H9 (cell line): ENCODE measurements at regions not wholly inside any gene's neighbourhood (a gene's known extent, or its start where the extent isn't known, plus 50 kb on each side); places are given as distances from the start of the nearest gene placed in this dataset.
"Not testable (repeated sequence)": the region's sequence is repeated elsewhere in the genome, so short reads cannot be mapped to it uniquely, and the experiment has no call there.

Experiments used
- DNase-seq: peaks from one replicate; pipeline ENCODE4 v3.0.0-alpha.2; 2017
- H2AFZ ChIP-seq: one replicate; pipeline ENCODE4 v1.6.1; 2013; ENCODE audit warnings: mild to moderate bottlenecking, low read length, control low read depth, moderate library complexity
- H2AK5ac ChIP-seq: 2 replicates; pipeline ENCODE4 v1.6.1; 2013; ENCODE audit warnings: low read length, control low read depth, mixed read lengths; ENCODE audit not compliant: insufficient read length
- H2BK120ac ChIP-seq: one replicate; pipeline ENCODE4 v1.6.1; 2013; ENCODE audit warnings: low read depth, mild to moderate bottlenecking, low read length, control low read depth, inconsistent platforms; ENCODE audit not compliant: poor library complexity, severe bottlenecking
- H2BK12ac ChIP-seq: 2 replicates; pipeline ENCODE4 v1.6.1; 2013; ENCODE audit warnings: low read length, control low read depth, mixed read lengths, low read depth; ENCODE audit not compliant: insufficient read length
- H2BK15ac ChIP-seq: 2 replicates; pipeline ENCODE4 v1.6.1; 2013; ENCODE audit warnings: low read depth, low read length, control low read depth
- H2BK20ac ChIP-seq: one replicate; pipeline ENCODE4 v1.6.1; 2013; ENCODE audit warnings: low read depth, mild to moderate bottlenecking, low read length, control low read depth, inconsistent platforms; ENCODE audit not compliant: poor library complexity, severe bottlenecking
- H2BK5ac ChIP-seq: 2 replicates; pipeline ENCODE4 v1.6.1; 2013; ENCODE audit warnings: low read length, control low read depth, mixed read lengths; ENCODE audit not compliant: insufficient read length
- H3K14ac ChIP-seq: 2 replicates; pipeline ENCODE4 v1.6.1; 2013; ENCODE audit warnings: low read length, control low read depth; ENCODE audit not compliant: insufficient read depth
- H3K18ac ChIP-seq: 2 replicates; pipeline ENCODE4 v1.6.1; 2013; ENCODE audit warnings: low read depth, mild to moderate bottlenecking, mixed read lengths, low read length, control low read depth; ENCODE audit not compliant: insufficient read length
- H3K23ac ChIP-seq: 2 replicates; pipeline ENCODE4 v1.6.1; 2013; ENCODE audit warnings: low read length, control low read depth, mixed read lengths, low read depth; ENCODE audit not compliant: insufficient read length
- H3K23me2 ChIP-seq: 2 replicates; pipeline ENCODE4 v1.6.1; 2013; ENCODE audit warnings: low read depth, mild to moderate bottlenecking, mixed read lengths, low read length, control low read depth; ENCODE audit not compliant: insufficient read length, poor library complexity, severe bottlenecking
- H3K27ac ChIP-seq: 2 replicates; pipeline ENCODE4 v1.5.1; 2013; ENCODE audit warnings: low read length, control low read depth, mixed read lengths, low read depth; ENCODE audit not compliant: insufficient read length
- H3K27me3 ChIP-seq: 2 replicates; pipeline ENCODE4 v1.6.1; 2013; ENCODE audit warnings: low read length, control low read depth, inconsistent platforms; ENCODE audit not compliant: insufficient read depth
- H3K4ac ChIP-seq: 2 replicates; pipeline ENCODE4 v1.6.1; 2013; ENCODE audit warnings: low read depth, mild to moderate bottlenecking, control low read depth, inconsistent platforms, low read length, moderate library complexity
- H3K4me1 ChIP-seq: 2 replicates; pipeline ENCODE4 v1.6.1; 2013; ENCODE audit warnings: low read length, control low read depth, inconsistent platforms; ENCODE audit not compliant: insufficient read depth
- H3K4me2 ChIP-seq: 2 replicates; pipeline ENCODE4 v1.6.1; 2013; ENCODE audit warnings: low read length, control low read depth, mixed read lengths; ENCODE audit not compliant: insufficient read length, insufficient read depth
- H3K56ac ChIP-seq: 2 replicates; pipeline ENCODE4 v1.6.1; 2013; ENCODE audit warnings: low read depth, mild to moderate bottlenecking, mixed read lengths, low read length, control low read depth; ENCODE audit not compliant: insufficient read length
- H3K79me1 ChIP-seq: 2 replicates; pipeline ENCODE4 v1.6.1; 2013; ENCODE audit warnings: low read depth, mild to moderate bottlenecking, moderate library complexity, low read length, control low read depth, inconsistent platforms; ENCODE audit not compliant: insufficient read depth, poor library complexity, severe bottlenecking
- H3K79me2 ChIP-seq: 2 replicates; pipeline ENCODE4 v1.6.1; 2013; ENCODE audit warnings: low read length, control low read depth, inconsistent platforms; ENCODE audit not compliant: insufficient read depth
- H3K9ac ChIP-seq: 2 replicates; pipeline ENCODE4 v1.6.1; 2013; ENCODE audit warnings: low read length, control low read depth, mixed read lengths; ENCODE audit not compliant: insufficient read length; ENCODE audit errors: extremely low read depth
- H3K9me3 ChIP-seq: one replicate; pipeline ENCODE4 v1.6.1; 2013; ENCODE audit warnings: low read depth, low read length, inconsistent platforms; ENCODE audit not compliant: control insufficient read depth
- H3T11ph ChIP-seq: one replicate; pipeline ENCODE4 v1.6.1; 2013; ENCODE audit warnings: mild to moderate bottlenecking, low read length, control low read depth, inconsistent platforms
- H4K20me1 ChIP-seq: one replicate; pipeline ENCODE4 v1.6.1; 2013; ENCODE audit not compliant: control insufficient read depth, insufficient read length, insufficient read depth
- H4K5ac ChIP-seq: 2 replicates; pipeline ENCODE4 v1.6.1; 2013; ENCODE audit warnings: low read depth, mild to moderate bottlenecking, mixed read lengths, low read length, control low read depth; ENCODE audit not compliant: insufficient read length
- H4K8ac ChIP-seq: replicated peaks from 2 replicates; pipeline ENCODE4 v1.6.1; 2013; ENCODE audit warnings: low read length, control low read depth, mixed read lengths, low read depth; ENCODE audit not compliant: insufficient read length
- H4K91ac ChIP-seq: 2 replicates; pipeline ENCODE4 v1.6.1; 2013; ENCODE audit warnings: low read depth, mild to moderate bottlenecking, moderate library complexity, mixed read lengths, low read length, control low read depth; ENCODE audit not compliant: insufficient read length
- H3K27ac Mint-ChIP-seq, 3 experiments: 2 replicates in 2 of 3; 3 replicates in 1 of 3; pipeline ENCODE4 v1.8.0; 2020 to 2021; ENCODE audit warnings: mixed read lengths in 3 of 3, mild to moderate bottlenecking in 1 of 3, moderate library complexity in 1 of 3
- H3K27me3 Mint-ChIP-seq: 2 replicates; pipeline ENCODE4 v1.8.0; 2021; ENCODE audit warnings: low read depth, mild to moderate bottlenecking, moderate library complexity, mixed read lengths
- H3K36me3 Mint-ChIP-seq, 3 experiments: 2 replicates in 2 of 3; 3 replicates in 1 of 3; pipeline ENCODE4 v1.8.0; 2020 to 2021; ENCODE audit warnings: low read depth in 3 of 3, mixed read lengths in 3 of 3; ENCODE audit not compliant: insufficient read depth in 1 of 3
- H3K4me1 Mint-ChIP-seq, 2 experiments: 2 replicates each; pipeline ENCODE4 v1.8.0; 2020; ENCODE audit warnings: mixed read lengths in 2 of 2
- H3K4me3 Mint-ChIP-seq, 2 experiments: 2 replicates in 1 of 2; 3 replicates in 1 of 2; pipeline ENCODE4 v1.8.0; 2020 to 2021; ENCODE audit warnings: mild to moderate bottlenecking in 2 of 2, mixed read lengths in 2 of 2, moderate library complexity in 1 of 2
- H3K9me3 Mint-ChIP-seq, 2 experiments: 2 replicates in 1 of 2; 3 replicates in 1 of 2; pipeline ENCODE4 v1.8.0; 2020; ENCODE audit warnings: mild to moderate bottlenecking in 2 of 2, mixed read lengths in 2 of 2, moderate library complexity in 1 of 2
- WGBS: extraction: QIAGEN DNeasy Blood & Tissue Kit; methylation state at CpG from one replicate; pipeline ENCODE4 v1.1.7; 2013; ENCODE audit warnings: missing lambda C conversion rate, low lambda C conversion rate, mixed read lengths; ENCODE audit not compliant: insufficient read length; ENCODE audit errors: extremely low coverage; 5-methylcytosine and 5-hydroxymethylcytosine counted together

GRCh38 chr2:132287910-132288309 is 126.2 kb upstream of the ANKRD30BL start:
- not testable (repeated sequence) for H3K14ac ChIP-seq

GRCh38 chr2:132289138-132289537 is 127.4 kb upstream of the ANKRD30BL start:
- no CpG with 5 or more reads among the region's 4 CpGs for WGBS
- H3K79me1 ChIP-seq = not testable (repeated sequence)

More at GRCh38 chr2:132287910-132288309, 126.2 kb upstream of the ANKRD30BL start:
- not testable (repeated sequence) for H2BK5ac ChIP-seq, H4K91ac ChIP-seq, H3K4ac ChIP-seq, H2BK15ac ChIP-seq, H4K5ac ChIP-seq, H3K9me3 ChIP-seq, H3K4me3 Mint-ChIP-seq, H3K27ac ChIP-seq, H3K9me3 Mint-ChIP-seq, H3K18ac ChIP-seq, H3K79me2 ChIP-seq, H2AFZ ChIP-seq, H2BK120ac ChIP-seq, H3K23me2 ChIP-seq, H3K27ac Mint-ChIP-seq, H3K27me3 Mint-ChIP-seq, H3K4me2 ChIP-seq, H3K4me1 Mint-ChIP-seq, H4K8ac ChIP-seq, H2BK12ac ChIP-seq, H3K36me3 Mint-ChIP-seq, H3K9ac ChIP-seq, H3K23ac ChIP-seq, H3T11ph ChIP-seq, H4K20me1 ChIP-seq, H2AK5ac ChIP-seq, H3K27me3 ChIP-seq, H3K56ac ChIP-seq, H3K79me1 ChIP-seq, H3K4me1 ChIP-seq, H2BK20ac ChIP-seq, DNase-seq
- WGBS = no CpG with 5 or more reads among the region's 8 CpGs

More at GRCh38 chr2:132289138-132289537, 127.4 kb upstream of the ANKRD30BL start:
- not testable (repeated sequence) for H3K27ac ChIP-seq, H3K4me1 Mint-ChIP-seq, H3K79me2 ChIP-seq, H4K20me1 ChIP-seq, H2AK5ac ChIP-seq, DNase-seq, H2BK15ac ChIP-seq, H2BK20ac ChIP-seq, H2BK5ac ChIP-seq, H3K4me2 ChIP-seq, H3K18ac ChIP-seq, H3K4me1 ChIP-seq, H3K27me3 ChIP-seq, H3K23ac ChIP-seq, H3K56ac ChIP-seq, H4K5ac ChIP-seq, H3K27ac Mint-ChIP-seq, H3K9ac ChIP-seq, H4K8ac ChIP-seq, H3K4me3 Mint-ChIP-seq, H3K36me3 Mint-ChIP-seq, H3K23me2 ChIP-seq, H2BK120ac ChIP-seq, H3K27me3 Mint-ChIP-seq, H2AFZ ChIP-seq, H3K9me3 Mint-ChIP-seq, H2BK12ac ChIP-seq, H3K9me3 ChIP-seq, H4K91ac ChIP-seq, H3T11ph ChIP-seq, H3K4ac ChIP-seq, H3K14ac ChIP-seq
